Sigmoid colon (tissue), 3 donors: ENCODE measurements at regions not wholly inside any gene's neighbourhood (a gene's known extent, or its start where the extent isn't known, plus 50 kb on each side); places are given as distances from the start of the nearest gene placed in this dataset.

ENCODE experiments used
- POLR2A ChIP-seq, 2 donors: fragments of 450-650 bp; IDR thresholded peaks; one replicate each; pipeline ENCODE4 v1.6.1; 2016; ENCODE audit warnings: antibody characterized with exemption in 2 of 2, mild to moderate bottlenecking in 2 of 2, moderate library complexity in 2 of 2
- TF ChIP-seq, protein P1 (sequence below), 4 experiments: fragments of 450-650 bp in 3 of 4; fragments of 200-600 bp in 1 of 4; IDR thresholded peaks; one replicate each; pipeline ENCODE4 v1.5.1; 2016 to 2019; ENCODE audit warnings: antibody characterized with exemption in 4 of 4, mild to moderate bottlenecking in 3 of 4, moderate library complexity in 2 of 4

DNA sequence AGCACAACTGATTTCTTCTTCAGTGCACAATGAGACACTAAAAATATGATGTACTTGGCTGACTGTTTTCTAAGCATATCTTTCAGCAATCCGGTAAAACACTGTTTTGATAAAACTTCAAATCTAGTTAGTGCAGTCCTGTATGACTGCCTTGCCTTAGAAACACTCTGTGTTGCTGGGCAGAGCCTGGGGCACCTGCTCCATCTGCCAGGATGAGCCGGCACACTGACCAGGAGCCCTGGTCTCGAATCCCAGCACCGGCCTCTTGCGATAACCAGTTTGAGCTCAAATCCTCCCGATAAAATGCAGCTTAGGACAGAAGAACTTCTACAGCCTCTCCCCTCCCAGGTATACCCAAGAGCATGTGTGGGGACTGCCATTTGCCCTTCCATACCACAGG, 199.5 kb downstream of the SIPA1L2 start:
- TF ChIP-seq, protein P1, sequence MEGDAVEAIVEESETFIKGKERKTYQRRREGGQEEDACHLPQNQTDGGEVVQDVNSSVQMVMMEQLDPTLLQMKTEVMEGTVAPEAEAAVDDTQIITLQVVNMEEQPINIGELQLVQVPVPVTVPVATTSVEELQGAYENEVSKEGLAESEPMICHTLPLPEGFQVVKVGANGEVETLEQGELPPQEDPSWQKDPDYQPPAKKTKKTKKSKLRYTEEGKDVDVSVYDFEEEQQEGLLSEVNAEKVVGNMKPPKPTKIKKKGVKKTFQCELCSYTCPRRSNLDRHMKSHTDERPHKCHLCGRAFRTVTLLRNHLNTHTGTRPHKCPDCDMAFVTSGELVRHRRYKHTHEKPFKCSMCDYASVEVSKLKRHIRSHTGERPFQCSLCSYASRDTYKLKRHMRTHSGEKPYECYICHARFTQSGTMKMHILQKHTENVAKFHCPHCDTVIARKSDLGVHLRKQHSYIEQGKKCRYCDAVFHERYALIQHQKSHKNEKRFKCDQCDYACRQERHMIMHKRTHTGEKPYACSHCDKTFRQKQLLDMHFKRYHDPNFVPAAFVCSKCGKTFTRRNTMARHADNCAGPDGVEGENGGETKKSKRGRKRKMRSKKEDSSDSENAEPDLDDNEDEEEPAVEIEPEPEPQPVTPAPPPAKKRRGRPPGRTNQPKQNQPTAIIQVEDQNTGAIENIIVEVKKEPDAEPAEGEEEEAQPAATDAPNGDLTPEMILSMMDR (IDR thresholded peaks at IDR 0.05), result no peak
- no peak for TF ChIP-seq POLR2A (IDR thresholded peaks at IDR 0.05)
